GM23338 (cell line): ENCODE measurements at regions not wholly inside any gene's neighbourhood (a gene's known extent, or its start where the extent isn't known, plus 50 kb on each side); places are given as distances from the start of the nearest gene placed in this dataset.

ENCODE experiments used
- ATAC-seq: fragments of 200-7000 bp; cut with Tn5 transposase; 3 replicates; pipeline ENCODE4 v1.9.1; 2020
- DNase-seq: peaks from one replicate; pipeline ENCODE4 v3.0.0-alpha.2; 2015; ENCODE audit warnings: low spot score
- H2AFZ ChIP-seq: fragments of 200-600 bp; sonication (generic); 2 replicates; pipeline ENCODE4 v1.8.0; 2016; ENCODE audit warnings: antibody characterized with exemption, mild to moderate bottlenecking, moderate library complexity
- H3F3A ChIP-seq: fragments of 200-600 bp; sonication (generic); replicated peaks from 2 replicates; pipeline ENCODE4 v1.8.0; 2017; ENCODE audit warnings: antibody characterized with exemption, mixed run types, low read depth
- H3K27ac ChIP-seq: fragments of 200-600 bp; sonication (generic); 2 replicates; pipeline ENCODE4 v1.6.1; 2016; ENCODE audit warnings: low read depth
- H3K27me3 ChIP-seq: fragments of 200-600 bp; sonication (generic); 2 replicates; pipeline ENCODE4 v1.8.0; 2016; ENCODE audit warnings: mild to moderate bottlenecking, mixed run types, moderate library complexity; ENCODE audit not compliant: insufficient read depth
- H3K36me3 ChIP-seq: fragments of 200-600 bp; sonication (generic); 2 replicates; pipeline ENCODE4 v1.8.0; 2016; ENCODE audit warnings: mild to moderate bottlenecking; ENCODE audit not compliant: insufficient read depth
- H3K4me1 ChIP-seq: fragments of 200-600 bp; sonication (generic); 2 replicates; pipeline ENCODE4 v1.8.0; 2016; ENCODE audit warnings: mild to moderate bottlenecking, moderate library complexity; ENCODE audit not compliant: insufficient read depth
- H3K4me2 ChIP-seq: fragments of 200-600 bp; sonication (generic); 2 replicates; pipeline ENCODE4 v1.7.1; 2017; ENCODE audit warnings: mixed run types
- H3K4me3 ChIP-seq: fragments of 200-600 bp; sonication (generic); 2 replicates; pipeline ENCODE4 v1.6.1; 2016; ENCODE audit warnings: mixed run types
- H3K79me2 ChIP-seq: fragments of 200-600 bp; sonication (generic); replicated peaks from 2 replicates; pipeline ENCODE4 v1.8.0; 2017; ENCODE audit warnings: mild to moderate bottlenecking; ENCODE audit not compliant: insufficient read depth
- H3K9me2 ChIP-seq: fragments of 200-600 bp; sonication (generic); 2 replicates; pipeline ENCODE4 v1.8.0; 2017; ENCODE audit not compliant: insufficient read depth
- H4K20me1 ChIP-seq: fragments of 200-600 bp; sonication (generic); replicated peaks from 2 replicates; pipeline ENCODE4 v1.8.0; 2017; ENCODE audit warnings: mild to moderate bottlenecking; ENCODE audit not compliant: insufficient read depth
- H3K27ac Mint-ChIP-seq: 2 replicates; pipeline ENCODE4 v1.8.0; 2020; ENCODE audit warnings: inconsistent platforms, mild to moderate bottlenecking, moderate library complexity, mixed read lengths
- H3K27me3 Mint-ChIP-seq: 3 replicates; pipeline ENCODE4 v1.8.0; 2022; ENCODE audit warnings: low read depth, mild to moderate bottlenecking, moderate library complexity, mixed read lengths, inconsistent platforms; ENCODE audit not compliant: insufficient read depth, poor library complexity
- H3K36me3 Mint-ChIP-seq: 3 replicates; pipeline ENCODE4 v1.8.0; 2021; ENCODE audit warnings: low read depth, mild to moderate bottlenecking, inconsistent platforms, moderate library complexity, mixed read lengths
- H3K4me1 Mint-ChIP-seq: 3 replicates; pipeline ENCODE4 v1.8.0; 2020; ENCODE audit warnings: mild to moderate bottlenecking, inconsistent platforms, mixed read lengths
- H3K4me3 Mint-ChIP-seq: 3 replicates; pipeline ENCODE4 v1.8.0; 2021; ENCODE audit warnings: moderate library complexity, mild to moderate bottlenecking, inconsistent platforms, mixed read lengths
- H3K9me3 Mint-ChIP-seq: 3 replicates; pipeline ENCODE4 v1.8.0; 2020; ENCODE audit warnings: moderate library complexity, mild to moderate bottlenecking, inconsistent platforms, mixed read lengths
- CREB1 ChIP-seq: fragments of 250-450 bp; sonication (Bioruptor Pico); IDR thresholded peaks from 2 replicates; pipeline ENCODE4 v1.5.0; 2020; ENCODE audit warnings: low read depth, mild to moderate bottlenecking, moderate library complexity
- CTCF ChIP-seq, 2 experiments: fragments of 200-600 bp in 1 of 2; sonication (generic) in 1 of 2; conservative IDR thresholded peaks; 2 replicates each; pipeline versions ENCODE4 v1.5.1 to v1.6.1; 2016 to 2017; ENCODE audit warnings: antibody characterized with exemption in 2 of 2, low read depth in 2 of 2, mild to moderate bottlenecking in 2 of 2, moderate library complexity in 1 of 2
- ETS1 ChIP-seq: IDR thresholded peaks from 2 replicates; pipeline ENCODE4 v1.6.1; 2016; ENCODE audit warnings: antibody characterized with exemption
- EZH2 ChIP-seq: fragments of 200-600 bp; sonication (generic); IDR thresholded peaks from one replicate; pipeline ENCODE4 v1.8.0; 2017; ENCODE audit warnings: antibody characterized with exemption, mild to moderate bottlenecking, low read depth; ENCODE audit not compliant: unreplicated experiment
- EZH2phosphoT487 ChIP-seq: fragments of 200-600 bp; sonication (generic); IDR thresholded peaks from one replicate; pipeline ENCODE4 v1.8.1; 2018; ENCODE audit warnings: antibody characterized with exemption; ENCODE audit not compliant: unreplicated experiment
- JUNB ChIP-seq: IDR thresholded peaks from one replicate; pipeline ENCODE4 v1.6.1; 2016; ENCODE audit warnings: antibody characterized with exemption; ENCODE audit not compliant: unreplicated experiment
- NANOG ChIP-seq: IDR thresholded peaks from 2 replicates; pipeline ENCODE4 v1.6.1; 2016; ENCODE audit warnings: antibody characterized with exemption, borderline replicate concordance
- POLR2AphosphoS5 ChIP-seq: IDR thresholded peaks from 2 replicates; pipeline ENCODE4 v1.6.1; 2016; ENCODE audit warnings: antibody characterized with exemption, low read depth
- REST ChIP-seq: IDR thresholded peaks from one replicate; pipeline ENCODE4 v1.6.1; 2018; ENCODE audit warnings: antibody characterized with exemption; ENCODE audit not compliant: unreplicated experiment
- STAT1 ChIP-seq: IDR thresholded peaks from one replicate; pipeline ENCODE4 v1.6.1; 2016; ENCODE audit warnings: antibody characterized with exemption; ENCODE audit not compliant: unreplicated experiment
- ZNF114 ChIP-seq: fragments of 250-450 bp; sonication (Bioruptor Pico); IDR thresholded peaks from 2 replicates; pipeline ENCODE4 v1.5.0; 2020; ENCODE audit warnings: mild to moderate bottlenecking, moderate library complexity
- ZNF331 ChIP-seq: fragments of 250-450 bp; sonication (Bioruptor Pico); IDR thresholded peaks from 2 replicates; pipeline ENCODE4 v1.5.0; 2020; ENCODE audit warnings: low read depth, mild to moderate bottlenecking, moderate library complexity
- ZNF462 ChIP-seq: fragments of 250-450 bp; sonication (Bioruptor Pico); IDR thresholded peaks from 2 replicates; pipeline ENCODE4 v1.5.0; 2020; ENCODE audit warnings: mild to moderate bottlenecking, moderate library complexity

DNA sequence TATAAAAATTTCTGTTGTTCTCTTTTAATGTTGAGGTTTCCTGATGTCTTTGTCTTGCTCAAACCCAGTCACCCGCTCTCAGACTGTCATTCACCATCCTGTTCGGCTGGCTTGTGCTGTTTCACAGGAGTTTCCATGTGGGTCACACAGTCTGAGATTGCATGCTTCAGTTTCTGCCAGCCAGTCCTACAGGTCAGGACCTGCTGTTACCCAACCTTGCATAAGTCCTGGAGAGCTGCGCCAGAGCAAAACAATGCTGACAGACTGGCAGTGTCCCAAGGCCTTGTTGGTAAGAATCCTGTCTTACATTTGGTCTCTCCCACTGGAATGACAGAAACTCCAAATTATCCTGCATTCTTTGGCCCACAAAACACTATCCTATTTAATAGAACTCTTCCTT lies 340.0 kb upstream of the SLITRK5 start:
- DNase-seq (no peak), ATAC-seq (no peak)
- H3K4me3 Mint-ChIP-seq = no peak overlapping the region
- no peaks in the 10 kb centered on the region for H4K20me1 ChIP-seq
- H2AFZ ChIP-seq = no peak overlapping the region
- no peaks in the 10 kb centered on the region for H3K9me2 ChIP-seq
- peaks cover 5% of the 10 kb centered on the region; the same call in 1 of the 3 replicates for H3K36me3 Mint-ChIP-seq
- H3K27ac Mint-ChIP-seq = no peak overlapping the region
- no peaks in the 10 kb centered on the region for H3K27me3 ChIP-seq
- no peak overlapping the region for H3K4me3 ChIP-seq
- H3K27ac ChIP-seq = no peak overlapping the region
- no peaks in the 10 kb centered on the region for H3K4me1 ChIP-seq
- no peaks in the 10 kb centered on the region for H3F3A ChIP-seq
- no peaks in the 10 kb centered on the region for H3K27me3 Mint-ChIP-seq
- H3K4me1 Mint-ChIP-seq = no peaks in the 10 kb centered on the region
- H3K36me3 ChIP-seq = no peaks in the 10 kb centered on the region
- no peak overlapping the region for H3K4me2 ChIP-seq
- TF ChIP-seq EZH2 (no peak), CTCF (conservative IDR thresholded peaks at IDR 0.05; ENCODE audit: low read depth in 2 of 2) (no peak), POLR2AphosphoS5 (no peak), NANOG (no peak), ETS1 (no peak), ZNF114 (no peak), ZNF331 (CRISPR knock-in tag) (no peak), STAT1 (no peak), JUNB (no peak), REST (no peak), ZNF462 (CRISPR knock-in tag) (no peak), CREB1 (no peak), EZH2phosphoT487 (no peak)
- no peaks in the 10 kb centered on the region for H3K79me2 ChIP-seq
- H3K9me3 Mint-ChIP-seq = no peaks in the 10 kb centered on the region; the same call in 2 of the 3 replicates
